A549 (cell line): ENCODE measurements at regions not wholly inside any gene's neighbourhood (a gene's known extent, or its start where the extent isn't known, plus 50 kb on each side); places are given as distances from the start of the nearest gene placed in this dataset.

Source experiments
- ATAC-seq, 2 experiments: fragments of 200-7000 bp in 1 of 2; fragments of >200 bp in 1 of 2; cut with Nextera tagmentation in 1 of 2; cut with Tn5 transposase in 1 of 2; 3 replicates each; pipeline versions ENCODE4 v1.8.0 to v1.9.1; 2018 to 2020; ENCODE audit warnings: mild to moderate bottlenecking in 1 of 2, moderate library complexity in 1 of 2
- CTCF ChIA-PET: fragments of 300-600 bp; sonication (Branson Sonifier 250); formaldehyde crosslinking; extraction: SDS; loops from one replicate; lab custom pipeline; 2021; ENCODE audit warnings: antibody characterized with exemption, inconsistent platforms; lab: Yijun Ruan, JAX
- POLR2A ChIA-PET: fragments of 350-600 bp; formaldehyde crosslinking; extraction: SDS; loops from one replicate; lab custom pipeline; 2021; ENCODE audit warnings: antibody characterized with exemption, inconsistent platforms; lab: Yijun Ruan, JAX
- DNase-seq, 2 experiments: peaks; one replicate each; pipeline versions ENCODE4 v3.0.0 to v3.0.0-alpha.2; 2011 to 2016; ENCODE audit warnings: low read depth in 1 of 2, low spot score in 1 of 2
- FAIRE-seq: peaks from 2 replicates; lab custom pipeline; 2011; peaks lifted over from hg19 to GRCh38; lab: Jason Lieb, UNC
- H3K27ac ChIP-seq, 2 experiments: fragments of >200 bp; sonication (Bioruptor Twin); formaldehyde crosslinking; 3 replicates each; pipeline ENCODE4 v1.5.1; 2016 to 2017
- H3K4me1 ChIP-seq: fragments of >200 bp; sonication (Bioruptor Twin); formaldehyde crosslinking; 3 replicates; pipeline ENCODE4 v1.6.1; 2016
- H3K4me2 ChIP-seq: fragments of >200 bp; sonication (Bioruptor Twin); formaldehyde crosslinking; 3 replicates; pipeline ENCODE4 v1.6.1; 2016
- H3K4me3 ChIP-seq: fragments of >200 bp; sonication (Bioruptor Twin); formaldehyde crosslinking; 3 replicates; pipeline ENCODE4 v1.5.1; 2016
- H3K9me3 ChIP-seq: fragments of >200 bp; sonication (Bioruptor Twin); formaldehyde crosslinking; 3 replicates; pipeline ENCODE4 v1.6.1; 2016
- CBX8 ChIP-seq: fragments of 200-600 bp; sonication (generic); IDR thresholded peaks from 2 replicates; pipeline ENCODE4 v1.6.1; 2016
- CHD2 ChIP-seq: fragments of 150-350 bp; IDR thresholded peaks from 2 replicates; pipeline ENCODE4 v1.6.1; 2014; ENCODE audit warnings: low read length; ENCODE audit not compliant: partially characterized antibody
- CTCF ChIP-seq: fragments of >200 bp; sonication (Bioruptor Twin); formaldehyde crosslinking; IDR thresholded peaks from 3 replicates; pipeline ENCODE4 v1.5.1; 2016
- FOSL2 ChIP-seq, 2 experiments: fragments of 450-650 bp in 1 of 2; fragments of >200 bp in 1 of 2; sonication (Bioruptor Twin) in 1 of 2; formaldehyde crosslinking; IDR thresholded peaks; 2 replicates each; pipeline versions ENCODE4 v1.5.0 to v1.6.1; 2016 to 2020; ENCODE audit warnings: mild to moderate bottlenecking in 1 of 2, moderate library complexity in 1 of 2
- GATA3 ChIP-seq: IDR thresholded peaks from 2 replicates; pipeline ENCODE4 v1.6.1; 2012; ENCODE audit warnings: borderline replicate concordance
- HDAC2 ChIP-seq: fragments of 200-600 bp; sonication (generic); IDR thresholded peaks from 2 replicates; pipeline ENCODE4 v1.6.1; 2016
- HES2 ChIP-seq: fragments of >200 bp; sonication (Bioruptor Twin); formaldehyde crosslinking; IDR thresholded peaks from 2 replicates; pipeline ENCODE4 v1.6.1; 2016
- HEYL ChIP-seq: fragments of 250-450 bp; sonication (Bioruptor Pico); IDR thresholded peaks from 2 replicates; pipeline ENCODE4 v1.8.0; 2021; ENCODE audit warnings: mild to moderate bottlenecking, moderate library complexity
- HOXA7 ChIP-seq: fragments of 250-450 bp; sonication (Bioruptor Pico); IDR thresholded peaks from 2 replicates; pipeline ENCODE4 v1.5.0; 2020; ENCODE audit warnings: mild to moderate bottlenecking, moderate library complexity
- HOXB5 ChIP-seq: fragments of 250-450 bp; sonication (Bioruptor Pico); IDR thresholded peaks from 2 replicates; pipeline ENCODE4 v1.5.0; 2020; ENCODE audit warnings: mild to moderate bottlenecking, moderate library complexity
- JUNB ChIP-seq: fragments of >200 bp; sonication (Bioruptor Twin); formaldehyde crosslinking; IDR thresholded peaks from 2 replicates; pipeline ENCODE4 v1.6.1; 2016
- KDM5A ChIP-seq: fragments of 200-600 bp; sonication (generic); IDR thresholded peaks from 2 replicates; pipeline ENCODE4 v1.6.1; 2016; ENCODE audit warnings: antibody characterized with exemption, mild to moderate bottlenecking
- MYC ChIP-seq: IDR thresholded peaks from 2 replicates; pipeline ENCODE4 v1.6.1; 2012; ENCODE audit warnings: mild to moderate bottlenecking, inconsistent platforms, low read length, improper control_type of control experiment, borderline replicate concordance
- NFE2L2 ChIP-seq: fragments of 150-350 bp; conservative IDR thresholded peaks from 2 replicates; pipeline ENCODE4 v1.6.1; 2014; ENCODE audit warnings: low read length
- POLR2A ChIP-seq: IDR thresholded peaks from 2 replicates; pipeline ENCODE4 v1.6.1; 2012; ENCODE audit warnings: mild to moderate bottlenecking, low read length
- RAD21 ChIP-seq, 2 experiments: fragments of >200 bp in 1 of 2; sonication (Bioruptor Twin) in 1 of 2; formaldehyde crosslinking in 1 of 2; IDR thresholded peaks in 1 of 2; conservative IDR thresholded peaks in 1 of 2; 2 replicates in 1 of 2; 3 replicates in 1 of 2; pipeline ENCODE4 v1.6.1; 2012 to 2018; ENCODE audit warnings: inconsistent platforms in 1 of 2
- RARB ChIP-seq: fragments of 250-450 bp; sonication (Bioruptor Pico); IDR thresholded peaks from 2 replicates; pipeline ENCODE4 v1.8.0; 2021; ENCODE audit warnings: mild to moderate bottlenecking, moderate library complexity
- REST ChIP-seq: fragments of 200-600 bp; sonication (generic); IDR thresholded peaks from 2 replicates; pipeline ENCODE4 v1.6.1; 2016; ENCODE audit warnings: antibody characterized with exemption, mild to moderate bottlenecking, moderate library complexity
- RFX5 ChIP-seq: fragments of 450-650 bp; IDR thresholded peaks from 2 replicates; pipeline ENCODE4 v1.7.1; 2014; ENCODE audit warnings: antibody characterized with exemption, mild to moderate bottlenecking, moderate library complexity
- RNF2 ChIP-seq: fragments of 200-600 bp; sonication (generic); IDR thresholded peaks from 2 replicates; pipeline ENCODE4 v1.6.1; 2016; ENCODE audit warnings: low read depth, mild to moderate bottlenecking, antibody characterized with exemption, moderate library complexity, borderline replicate concordance
- SMC3 ChIP-seq: fragments of >200 bp; sonication (Bioruptor Twin); formaldehyde crosslinking; IDR thresholded peaks from 3 replicates; pipeline ENCODE4 v1.6.1; 2018; ENCODE audit warnings: inconsistent platforms
- TFCP2L1 ChIP-seq: fragments of 250-450 bp; sonication (Bioruptor Pico); IDR thresholded peaks from 2 replicates; pipeline ENCODE4 v1.5.0; 2021; ENCODE audit warnings: mild to moderate bottlenecking
- TP53 ChIP-seq: fragments of 250-450 bp; sonication (Bioruptor Pico); IDR thresholded peaks from 2 replicates; pipeline ENCODE4 v1.5.0; 2021; ENCODE audit warnings: mild to moderate bottlenecking, moderate library complexity
- ZNF302 ChIP-seq: fragments of 250-450 bp; sonication (Bioruptor Pico); IDR thresholded peaks from 2 replicates; pipeline ENCODE4 v1.9.0; 2021; ENCODE audit warnings: inconsistent platforms, mild to moderate bottlenecking, moderate library complexity
- ZSCAN20 ChIP-seq: fragments of 250-450 bp; sonication (Bioruptor Pico); IDR thresholded peaks from 2 replicates; pipeline ENCODE4 v1.8.0; 2022; ENCODE audit warnings: mild to moderate bottlenecking, moderate library complexity
- WGBS: methylation state at CpG from one replicate; pipeline ENCODE4 v1.1.6; 2017; ENCODE audit errors: missing lambda C conversion rate; 5-methylcytosine and 5-hydroxymethylcytosine counted together

GRCh38 chr7:51517187-51517586 is 200.6 kb upstream of the COBL start (continued):
- no peak for TF ChIP-seq REST
- TF ChIP-seq SMC3 = no peak
- TF ChIP-seq CBX8 = no peak
- no peak for TF ChIP-seq RNF2
- no peak for TF ChIP-seq KDM5A

GRCh38 chr7:51501620-51502019 is 185.0 kb upstream of the COBL start:
- ChIA-PET POLR2A (no interaction called here), CTCF (no interaction called here)
- H3K4me1 ChIP-seq = no peaks in the 10 kb centered on the region
- TF ChIP-seq CHD2 (no peak), TFCP2L1 (CRISPR knock-in tag) (no peak), HEYL (CRISPR knock-in tag) (no peak), CTCF (no peak), KDM5A (no peak), MYC (no peak), FOSL2 (IDR thresholded peaks at IDR 0.05) (no peak), FOSL2 (CRISPR knock-in tag; IDR thresholded peaks at IDR 0.05) (no peak), ZNF302 (CRISPR knock-in tag) (no peak), POLR2A (no peak), GATA3 (no peak), HOXA7 (CRISPR knock-in tag) (no peak), TP53 (CRISPR knock-in tag) (no peak)
- WGBS = 35% methylated on average over 5 of the region's 5 CpGs
- ATAC-seq = no peak
- FAIRE-seq = no peak
- no peak for DNase-seq
- no peak overlapping the region for H3K4me3 ChIP-seq
- H3K4me2 ChIP-seq = no peak overlapping the region
- H3K27ac ChIP-seq = no peak overlapping the region
- H3K9me3 ChIP-seq = no peaks in the 10 kb centered on the region

GRCh38 chr7:51482976-51483375 is 166.4 kb upstream of the COBL start:
- TF ChIP-seq HOXA7 (CRISPR knock-in tag) (no peak), RFX5 (no peak), RNF2 (no peak), CBX8 (no peak), ZSCAN20 (CRISPR knock-in tag) (no peak), GATA3 (no peak), HDAC2 (no peak), HES2 (no peak), NFE2L2 (no peak), HOXB5 (CRISPR knock-in tag) (no peak), RAD21 (conservative IDR thresholded peaks at IDR 0.05 in 1 of 2, IDR thresholded peaks at IDR 0.05 in 1 of 2) (no peak), KDM5A (no peak), FOSL2 (IDR thresholded peaks at IDR 0.05) (no peak), FOSL2 (CRISPR knock-in tag; IDR thresholded peaks at IDR 0.05) (no peak), RARB (CRISPR knock-in tag) (no peak), JUNB (no peak)
- TF ChIP-seq, all 56 proteins: peak for 0
- no peak overlapping the region for H3K27ac ChIP-seq
- H3K4me1 ChIP-seq = no peaks in the 10 kb centered on the region
- ATAC-seq = no peak
- H3K9me3 ChIP-seq = no peaks in the 10 kb centered on the region
- ChIA-PET CTCF (no interaction called here), POLR2A (no interaction called here)
- H3K4me2 ChIP-seq = no peak overlapping the region
- 0% methylated on average over 2 of the region's 2 CpGs for WGBS
- FAIRE-seq = no peak
- no peak for DNase-seq
- H3K4me3 ChIP-seq = no peak overlapping the region
